H7 (cell line): ENCODE measurements at regions not wholly inside any gene's neighbourhood (a gene's known extent, or its start where the extent isn't known, plus 50 kb on each side); places are given as distances from the start of the nearest gene placed in this dataset.
"Not testable (repeated sequence)": the region's sequence is repeated elsewhere in the genome, so short reads cannot be mapped to it uniquely, and the experiment has no call there.

Experiments
- DNase-seq: peaks from one replicate; pipeline ENCODE4 v3.0.0; 2012
- H3K27me3 ChIP-seq: 2 replicates; pipeline ENCODE4 v1.6.0; 2011; ENCODE audit warnings: mild to moderate bottlenecking, low read length; ENCODE audit not compliant: control insufficient read depth, insufficient read depth
- H3K36me3 ChIP-seq: replicated peaks from 2 replicates; pipeline ENCODE4 v1.5.1; 2011; ENCODE audit warnings: low read length; ENCODE audit not compliant: control insufficient read depth, insufficient read depth
- H3K4me3 ChIP-seq: 2 replicates; pipeline ENCODE4 v1.5.1; 2011; ENCODE audit warnings: low read depth, mild to moderate bottlenecking, control low read depth, low read length, moderate library complexity; ENCODE audit not compliant: insufficient read depth

GRCh38 chr6:22376293-22376692, 79.5 kb upstream of the PRL start:
- not testable (repeated sequence) for DNase-seq, H3K27me3 ChIP-seq, H3K4me3 ChIP-seq, H3K36me3 ChIP-seq

GRCh38 chr6:22378536-22378935, 81.7 kb upstream of the PRL start:
- H3K27me3 ChIP-seq, DNase-seq, H3K4me3 ChIP-seq, H3K36me3 ChIP-seq: not testable (repeated sequence)

- Histone ChIP-seq H3K4me3 (no peak overlapping the region), H3K36me3 (no peaks in the 10 kb centered on the region), H3K27me3 (no peaks in the 10 kb centered on the region)
- DNase-seq, result no peak
Measured at GRCh38 chr6:22380236-22380635, 83.4 kb upstream of the PRL start.

- no peaks in the 10 kb centered on the region for H3K36me3 ChIP-seq
- no peak for DNase-seq
- no peaks in the 10 kb centered on the region for H3K27me3 ChIP-seq
- H3K4me3 ChIP-seq, result no peak overlapping the region
Measured at GRCh38 chr6:22381845-22382544, 85.2 kb upstream of the PRL start.

- no peaks in the 10 kb centered on the region for H3K36me3 ChIP-seq
- H3K27me3 ChIP-seq, result no peaks in the 10 kb centered on the region
- no peak for DNase-seq
- no peak overlapping the region for H3K4me3 ChIP-seq
Measured at GRCh38 chr6:22383016-22383415, 86.2 kb upstream of the PRL start.

- Histone ChIP-seq H3K36me3 (no peaks in the 10 kb centered on the region), H3K27me3 (no peaks in the 10 kb centered on the region)
- DNase-seq, result no peak
Measured at GRCh38 chr6:22392711-22393110, 95.9 kb upstream of the PRL start.

GRCh38 chr6:22394691-22395090, 97.9 kb upstream of the PRL start:
- no peak overlapping the region for H3K4me3 ChIP-seq
- DNase-seq, result no peak
- H3K27me3 ChIP-seq, result no peaks in the 10 kb centered on the region

More at GRCh38 chr6:22392711-22393110, 95.9 kb upstream of the PRL start:
- no peak overlapping the region for H3K4me3 ChIP-seq

GRCh38 chr6:22399693-22400092, 102.9 kb upstream of the PRL start:
- DNase-seq, result no peak
- Histone ChIP-seq H3K4me3 (no peak overlapping the region), H3K27me3 (no peaks in the 10 kb centered on the region), H3K36me3 (no peaks in the 10 kb centered on the region)

More at GRCh38 chr6:22394691-22395090, 97.9 kb upstream of the PRL start:
- no peaks in the 10 kb centered on the region for H3K36me3 ChIP-seq

- no peak for DNase-seq
- H3K4me3 ChIP-seq, result no peak overlapping the region
- H3K27me3 ChIP-seq, result no peaks in the 10 kb centered on the region
- no peaks in the 10 kb centered on the region for H3K36me3 ChIP-seq
Measured at GRCh38 chr6:22401206-22401605, 104.4 kb upstream of the PRL start.

GRCh38 chr6:22401932-22402331, 105.1 kb upstream of the PRL start:
- H3K36me3 ChIP-seq, result no peaks in the 10 kb centered on the region

GRCh38 chr6:22409486-22409885, 112.7 kb upstream of the PRL start:
- no peak for DNase-seq
- Histone ChIP-seq H3K4me3 (no peak overlapping the region), H3K36me3 (no peaks in the 10 kb centered on the region), H3K27me3 (no peaks in the 10 kb centered on the region)

More at GRCh38 chr6:22401932-22402331, 105.1 kb upstream of the PRL start:
- Histone ChIP-seq H3K27me3 (no peaks in the 10 kb centered on the region), H3K4me3 (no peak overlapping the region)
- DNase-seq, result no peak

- no peak for DNase-seq
Measured at GRCh38 chr6:22411376-22412105, 114.7 kb upstream of the PRL start.

GRCh38 chr6:22412994-22413393, 116.2 kb upstream of the PRL start:
- DNase-seq, result no peak
- no peaks in the 10 kb centered on the region for H3K27me3 ChIP-seq
- no peak overlapping the region for H3K4me3 ChIP-seq
- H3K36me3 ChIP-seq, result no peaks in the 10 kb centered on the region

More at GRCh38 chr6:22411376-22412105, 114.7 kb upstream of the PRL start:
- H3K36me3 ChIP-seq, result no peaks in the 10 kb centered on the region
- no peak overlapping the region for H3K4me3 ChIP-seq
- no peaks in the 10 kb centered on the region for H3K27me3 ChIP-seq

- Histone ChIP-seq H3K27me3 (no peaks in the 10 kb centered on the region), H3K36me3 (no peaks in the 10 kb centered on the region), H3K4me3 (no peak overlapping the region)
- no peak for DNase-seq
Measured at GRCh38 chr6:22413681-22414311, 117.0 kb upstream of the PRL start.

- Histone ChIP-seq H3K4me3 (no peak overlapping the region), H3K27me3 (no peaks in the 10 kb centered on the region), H3K36me3 (no peaks in the 10 kb centered on the region)
- no peak for DNase-seq
Measured at GRCh38 chr6:22418714-22419113, 121.9 kb upstream of the PRL start.
